NCI-H748 (cell line): ENCODE measurements at regions not wholly inside any gene's neighbourhood (a gene's known extent, or its start where the extent isn't known, plus 50 kb on each side); places are given as distances from the start of the nearest gene placed in this dataset.
"Not testable (repeated sequence)": the region's sequence is repeated elsewhere in the genome, so short reads cannot be mapped to it uniquely, and the experiment has no call there.

Experiments
- DNase-seq: peaks from one replicate; lab custom pipeline; 2025; ENCODE audit not compliant: unreplicated experiment; lab: John Stamatoyannopoulos, UW

DNA sequence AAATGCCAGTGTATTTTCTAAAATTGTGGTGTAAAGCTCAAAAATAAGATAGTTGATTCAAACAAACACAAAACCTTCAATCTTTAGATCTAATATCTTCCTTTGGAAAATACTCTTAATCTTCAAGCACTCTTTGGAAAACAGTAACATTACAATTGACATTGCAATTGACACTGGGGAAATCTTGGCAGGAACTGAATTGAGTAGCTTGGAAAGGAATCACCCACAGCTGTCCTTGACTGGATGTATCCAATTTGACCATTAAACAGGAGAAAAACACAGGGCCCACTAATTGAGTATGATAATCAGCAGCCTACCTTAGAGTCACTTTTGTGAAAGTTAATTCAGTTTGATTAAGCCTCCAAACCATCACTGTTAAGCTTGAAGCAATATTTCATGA, 776.7 kb downstream of the DTWD2 start:
- DNase-seq, result no peak

DNA sequence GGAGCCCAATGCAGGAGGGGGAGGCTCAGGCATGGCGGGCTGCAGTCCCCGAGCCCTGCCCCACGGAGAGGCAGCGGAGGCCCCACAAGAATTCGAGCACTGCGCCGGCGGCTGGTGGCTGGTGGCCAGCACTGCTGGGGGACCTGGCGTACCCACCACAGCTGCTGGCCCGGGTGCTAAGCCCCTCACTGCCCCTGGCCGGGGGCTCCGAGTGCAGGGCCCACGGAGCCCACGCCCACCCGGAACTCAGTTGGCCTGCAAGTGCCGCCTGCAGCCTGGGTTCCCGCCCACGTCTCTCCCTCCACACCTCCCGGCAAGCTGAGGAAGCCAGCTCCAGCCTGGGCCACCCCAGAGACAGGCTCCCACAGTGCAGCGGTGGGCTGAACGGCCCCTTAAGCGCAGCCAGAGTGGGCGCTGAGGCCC, 780.3 kb downstream of the DTWD2 start:
- no peak for DNase-seq

DNA sequence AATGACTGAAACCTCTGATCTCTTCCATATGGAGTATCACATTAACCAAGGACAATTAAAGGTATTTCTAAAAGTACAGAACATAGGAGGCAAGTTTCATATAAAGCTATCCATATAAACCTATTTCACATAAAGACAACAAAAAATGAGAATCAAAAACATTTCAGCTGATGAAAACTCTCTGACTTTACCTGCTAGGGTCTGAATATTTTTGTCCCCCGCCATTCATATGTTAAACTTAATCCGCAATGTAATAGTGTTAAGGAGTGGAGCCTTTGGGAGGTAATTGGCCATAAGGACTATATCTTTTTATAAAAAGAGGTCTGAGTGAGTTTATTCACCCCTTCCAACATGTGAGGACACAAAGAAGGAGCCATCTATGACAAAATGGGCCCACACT, 788.5 kb downstream of the DTWD2 start:
- DNase-seq, result no peak

DNA sequence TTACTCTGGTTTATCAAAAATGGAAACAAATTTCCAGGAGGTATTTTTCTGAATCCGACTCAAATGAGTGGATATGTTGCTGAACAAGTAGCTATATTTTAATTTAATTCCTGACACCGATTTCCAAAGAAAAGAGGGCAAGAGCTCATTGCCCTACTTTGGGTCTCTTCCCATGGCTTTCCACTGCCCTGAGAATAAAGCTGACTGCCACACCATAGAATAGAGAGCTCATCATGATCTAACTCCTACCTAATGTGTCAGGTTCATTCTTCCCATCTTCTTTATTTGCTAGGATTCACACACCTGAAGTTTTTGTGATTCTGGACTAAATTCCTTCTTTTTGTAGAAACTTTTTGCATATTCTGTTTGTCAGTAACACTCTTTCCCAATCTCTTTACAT, 792.1 kb downstream of the DTWD2 start:
- no peak for DNase-seq

DNA sequence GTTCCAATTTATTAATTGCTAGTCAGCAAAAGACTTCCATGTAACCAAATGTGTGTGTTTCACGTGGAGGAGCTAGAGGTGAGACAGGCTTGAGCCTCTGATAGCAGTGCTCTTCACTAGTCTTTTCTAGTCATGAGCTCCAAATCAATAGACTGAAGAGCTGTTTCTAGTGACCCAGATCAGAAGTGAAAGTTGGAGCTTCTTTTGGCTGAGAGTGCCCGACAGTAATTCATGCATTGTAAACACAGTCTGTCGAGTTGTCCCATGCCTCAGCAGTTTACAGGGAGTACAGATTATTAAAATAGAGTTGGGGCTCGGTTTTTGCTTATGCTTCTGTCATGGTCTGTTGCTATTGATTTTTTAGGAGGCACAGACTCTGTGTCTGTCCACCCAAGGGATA, 793.1 kb downstream of the DTWD2 start:
- DNase-seq, result no peak

DNA sequence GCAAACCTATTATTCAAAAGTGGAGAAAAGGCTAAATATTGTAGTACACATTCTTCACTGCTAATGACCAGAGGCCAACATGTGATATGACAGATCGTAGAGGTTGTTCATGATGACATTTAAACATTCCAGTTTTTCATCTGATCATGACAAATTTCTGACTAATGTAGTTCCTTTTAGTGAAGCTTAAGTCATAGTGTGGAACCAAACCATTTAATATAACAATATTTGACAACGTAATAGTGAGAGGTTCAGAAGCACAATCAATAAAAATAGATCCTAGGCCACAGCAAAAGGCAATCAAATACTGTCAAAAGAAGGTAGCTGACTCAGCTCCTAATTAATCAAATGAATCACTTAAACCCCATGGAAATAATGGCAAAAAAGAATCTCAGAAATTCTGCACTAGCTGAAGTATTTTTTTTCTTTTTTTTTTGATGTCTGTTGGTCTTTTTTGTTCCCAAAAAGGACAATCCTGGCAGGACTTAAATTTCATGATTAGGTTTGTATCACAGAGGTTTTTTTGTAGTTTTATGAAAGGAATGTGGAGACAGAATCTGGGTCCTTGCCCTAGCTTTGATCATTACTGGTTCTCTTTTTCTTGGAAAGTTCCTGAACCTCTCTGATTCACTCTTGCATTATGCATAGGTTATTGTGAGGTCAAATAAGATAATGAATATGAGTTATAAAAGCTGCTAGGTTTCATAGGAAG, 795.0 kb downstream of the DTWD2 start:
- DNase-seq, result no peak

DNA sequence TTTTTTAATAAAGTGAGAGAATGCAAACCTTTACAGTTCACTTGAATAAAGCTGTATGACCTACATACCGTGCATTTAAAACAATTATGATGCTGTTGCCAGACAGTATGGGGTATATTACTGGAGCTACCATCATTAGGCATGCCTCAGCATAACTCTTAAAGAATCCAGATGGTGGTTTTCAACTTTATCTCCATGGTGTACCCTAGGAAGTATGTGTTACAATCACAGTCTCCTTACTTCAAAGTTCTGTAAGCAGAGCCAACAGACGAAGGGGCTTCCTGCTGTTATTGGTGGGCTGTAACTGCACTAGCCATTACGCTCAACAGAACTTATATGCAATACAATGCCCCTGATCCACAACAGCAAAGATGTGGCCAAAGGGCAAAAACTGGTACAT, 803.3 kb downstream of the DTWD2 start:
- no peak for DNase-seq

DNA sequence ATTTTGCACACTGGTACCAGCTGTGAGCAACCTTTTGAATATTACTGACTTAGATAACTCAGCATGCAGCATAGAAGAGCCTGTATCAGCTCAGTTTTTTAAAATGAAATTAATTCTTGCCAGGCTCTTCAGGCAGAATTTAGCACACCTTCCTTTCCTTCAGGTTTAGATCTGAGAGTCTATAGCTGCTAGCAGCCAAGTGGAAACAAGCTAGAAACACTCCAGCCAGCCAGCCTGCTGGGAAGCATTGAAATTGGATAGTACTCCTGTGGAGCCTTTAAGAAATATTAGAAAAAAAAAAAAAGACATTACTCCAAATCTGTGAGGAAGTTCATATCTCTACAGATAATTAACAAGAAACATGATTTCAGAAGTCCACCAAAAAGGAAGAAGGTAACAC, 812.2 kb downstream of the DTWD2 start:
- no peak for DNase-seq

DNA sequence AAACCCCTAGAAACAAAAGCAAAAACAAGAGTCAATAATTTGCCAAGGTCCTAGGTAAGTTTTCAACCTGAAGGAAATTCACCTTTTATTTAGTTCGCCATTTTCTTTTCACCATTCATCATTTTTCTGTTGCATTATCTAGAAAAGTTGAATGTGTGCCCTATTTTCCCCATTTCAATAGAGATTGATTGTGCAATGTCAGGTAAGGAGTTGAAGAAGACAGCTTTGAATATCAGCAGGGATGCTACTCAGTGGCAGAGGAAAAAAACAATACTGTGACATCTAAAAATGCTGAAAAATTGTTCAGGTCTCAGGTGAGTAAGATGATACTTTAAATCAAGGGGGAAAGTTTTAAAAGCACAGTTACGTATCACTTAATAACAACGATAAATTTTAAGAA, 813.7 kb downstream of the DTWD2 start:
- DNase-seq, result no peak

DNA sequence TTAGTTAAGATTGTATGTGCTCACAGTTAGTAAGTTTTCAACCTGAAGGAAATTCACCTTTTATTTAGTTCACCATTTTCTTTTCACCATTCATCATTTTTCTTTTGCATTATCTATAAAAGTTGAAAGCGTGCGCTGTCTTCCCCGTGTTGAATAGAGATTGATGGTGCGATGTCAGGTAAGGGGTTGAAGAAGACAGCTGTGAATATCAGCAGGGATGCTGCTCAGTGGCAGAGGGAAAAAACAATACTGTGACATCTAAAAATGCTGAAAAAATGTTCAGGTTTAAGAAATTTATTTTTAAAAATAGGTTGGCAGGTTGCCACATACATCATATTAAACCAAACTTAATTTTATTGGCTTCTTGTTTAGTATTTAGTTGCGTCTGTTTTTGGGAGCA, 815.0 kb downstream of the DTWD2 start:
- no peak for DNase-seq

DNA sequence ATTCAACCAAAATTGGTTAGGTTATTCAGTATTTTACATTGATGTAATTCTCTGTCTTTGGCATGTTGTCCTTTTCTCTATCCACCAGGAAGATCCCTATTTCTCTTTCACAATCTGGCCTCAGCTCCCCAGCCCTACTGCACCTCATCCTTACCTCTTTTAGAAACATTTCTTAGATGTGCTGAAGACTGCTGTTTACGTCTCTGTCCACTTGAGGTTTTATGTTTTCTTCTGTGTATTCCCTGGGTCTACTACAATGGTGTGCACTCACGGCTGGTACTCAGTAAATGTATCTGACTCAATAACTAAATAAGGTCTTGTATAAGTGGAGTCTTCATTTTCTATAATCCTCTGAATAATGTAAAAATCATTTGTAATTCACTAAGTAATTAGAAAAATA, 822.7 kb downstream of the DTWD2 start:
- DNase-seq, result no peak

DNA sequence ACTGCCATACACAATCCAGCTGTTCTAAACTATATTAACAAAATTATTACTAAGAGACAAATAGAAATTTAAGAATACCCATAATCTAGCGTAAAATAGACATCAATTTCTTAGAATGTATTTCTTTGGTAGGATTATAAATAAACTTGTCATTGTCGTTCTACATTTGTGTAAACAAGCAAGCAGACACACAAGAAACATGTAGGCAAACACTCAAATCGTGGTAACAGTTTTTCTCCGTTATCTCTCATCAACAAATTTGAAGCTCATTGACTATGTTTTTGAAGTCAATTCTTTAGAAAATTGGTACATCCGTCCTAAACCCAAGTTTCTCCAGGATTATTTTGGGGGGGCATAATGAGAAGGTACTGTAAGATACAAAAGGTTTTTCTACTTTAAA, 832.2 kb downstream of the DTWD2 start:
- DNase-seq, result no peak

DNA sequence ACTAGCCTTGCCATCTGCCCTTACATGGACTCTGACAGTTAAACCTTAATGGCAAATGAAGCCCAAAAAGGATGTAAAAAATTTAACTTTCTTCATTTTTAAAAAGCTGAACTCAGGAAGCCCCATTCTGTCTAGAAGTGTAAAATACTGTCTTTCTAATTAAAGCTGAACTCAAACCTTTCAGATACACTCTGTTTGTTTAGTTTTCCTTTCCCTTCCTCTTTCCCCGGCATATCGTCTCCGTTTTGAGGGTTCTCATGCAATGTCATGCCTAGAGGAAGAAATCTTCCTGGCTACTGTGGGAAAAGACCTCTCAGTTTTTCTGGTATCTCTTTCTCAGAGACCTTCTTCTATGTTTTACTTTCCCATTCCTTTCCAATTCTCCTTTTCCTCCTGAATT, 841.5 kb downstream of the DTWD2 start:
- no peak for DNase-seq

DNA sequence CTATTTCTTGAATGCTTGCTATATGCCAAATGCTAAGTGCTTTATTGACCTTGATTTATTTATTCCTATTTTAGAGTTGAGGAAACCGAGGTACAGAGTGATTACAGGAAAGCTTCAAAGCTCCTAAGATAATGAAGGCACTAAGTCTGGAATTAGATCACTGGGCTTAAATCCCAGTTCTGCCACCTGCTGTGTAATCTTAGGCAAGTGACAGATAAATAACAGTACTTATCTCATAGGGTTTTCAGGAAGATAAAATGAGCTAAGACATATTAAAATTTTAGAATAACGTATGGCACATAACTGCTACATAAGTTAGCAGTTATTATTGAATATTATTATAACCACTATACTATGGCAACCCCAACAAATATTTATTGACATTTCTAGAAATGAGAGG, 843.8 kb downstream of the DTWD2 start:
- no peak for DNase-seq

DNA sequence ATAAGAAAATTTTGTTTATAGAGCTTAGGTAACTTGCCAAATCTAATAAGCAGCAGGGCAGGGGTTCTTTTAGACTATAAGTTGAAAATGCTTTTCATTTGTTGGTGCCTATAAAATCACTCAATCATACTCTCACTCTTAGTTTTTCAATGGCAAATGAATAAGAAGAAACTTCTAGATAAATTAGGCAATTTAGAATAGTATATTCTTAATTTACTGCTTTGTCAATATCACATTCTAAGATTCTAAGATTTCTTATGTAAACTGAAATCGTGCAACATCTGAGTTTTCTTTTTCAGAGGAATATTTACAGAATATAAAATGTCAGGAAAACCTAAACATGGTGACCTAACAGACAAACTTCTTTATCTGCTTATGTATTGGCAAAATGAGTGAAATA, 849.0 kb downstream of the DTWD2 start:
- DNase-seq, result no peak

DNA sequence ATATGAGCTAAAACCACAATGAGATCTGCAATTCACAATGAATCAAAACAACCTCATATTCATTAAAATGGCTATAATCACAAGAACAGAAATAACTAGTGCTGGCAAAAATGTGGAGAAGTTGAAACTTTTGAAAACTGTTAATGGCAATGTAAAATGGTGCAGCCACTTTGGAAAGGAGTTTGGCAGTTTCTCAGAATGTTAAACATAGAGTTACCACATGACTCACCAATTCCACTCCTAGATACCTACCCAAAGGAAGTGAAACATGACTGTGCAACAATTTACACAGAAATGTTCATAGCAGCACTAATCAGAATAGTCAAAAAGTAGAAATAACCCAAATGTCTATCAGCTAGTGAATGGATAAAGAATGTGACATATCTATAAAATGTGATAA, 862.2 kb downstream of the DTWD2 start:
- no peak for DNase-seq

DNA sequence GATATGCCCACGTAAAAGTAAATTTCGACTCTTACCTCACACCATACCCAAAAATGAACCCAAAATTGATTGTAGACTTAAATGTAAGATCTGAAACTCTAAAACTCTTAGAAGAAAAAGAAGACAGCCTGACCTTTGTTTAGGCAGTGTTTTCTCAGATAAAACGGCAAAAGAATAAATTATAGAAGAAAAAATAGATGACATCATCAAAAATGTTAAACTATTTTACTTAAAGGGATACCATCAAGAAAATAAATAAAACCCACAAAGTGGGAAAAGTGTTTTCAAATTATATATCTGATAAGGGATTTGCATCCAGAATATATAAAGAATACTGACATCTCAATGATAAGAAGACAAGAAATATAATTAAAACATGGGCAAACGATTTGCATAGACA, 862.7 kb downstream of the DTWD2 start:
- DNase-seq, result no peak

DNA sequence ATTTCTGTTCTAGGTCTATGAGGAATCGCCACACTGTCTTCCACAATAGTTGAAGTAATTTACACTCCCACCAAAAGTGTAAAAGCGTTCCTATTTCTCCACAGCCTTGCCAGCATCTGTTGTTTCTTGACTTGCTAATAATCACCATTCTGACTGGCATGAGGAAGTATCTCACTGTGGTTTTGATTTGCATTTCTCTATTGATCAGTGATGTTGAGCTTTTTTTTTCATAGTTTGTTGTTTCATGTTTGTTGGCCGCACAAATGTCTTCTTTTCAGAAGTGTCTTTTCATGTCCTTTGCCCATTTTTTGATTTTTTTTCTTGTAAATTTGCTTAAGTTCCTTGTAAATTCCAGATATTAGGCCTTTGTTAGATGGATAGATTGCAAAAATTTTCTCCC, 867.1 kb downstream of the DTWD2 start:
- DNase-seq, result no peak

DNA sequence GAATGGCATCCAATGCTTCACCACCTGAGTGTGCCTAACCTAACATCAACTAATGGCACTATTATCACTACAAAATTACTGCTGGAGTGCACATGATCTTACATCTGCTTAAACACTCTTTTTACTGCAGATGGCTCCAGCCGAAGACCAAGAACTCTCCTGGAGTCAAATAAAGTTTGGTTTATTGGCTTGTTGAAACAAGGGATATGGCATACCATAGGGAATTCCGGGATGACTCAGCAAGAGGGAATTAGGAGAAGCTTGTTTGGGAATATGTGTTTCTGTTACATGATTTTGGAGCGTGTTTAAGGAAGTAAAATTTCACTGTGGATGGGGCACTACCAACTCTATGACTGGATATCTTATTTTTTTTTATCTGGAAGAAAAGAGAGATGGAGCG, 872.6 kb downstream of the DTWD2 start:
- DNase-seq, result no peak

DNA sequence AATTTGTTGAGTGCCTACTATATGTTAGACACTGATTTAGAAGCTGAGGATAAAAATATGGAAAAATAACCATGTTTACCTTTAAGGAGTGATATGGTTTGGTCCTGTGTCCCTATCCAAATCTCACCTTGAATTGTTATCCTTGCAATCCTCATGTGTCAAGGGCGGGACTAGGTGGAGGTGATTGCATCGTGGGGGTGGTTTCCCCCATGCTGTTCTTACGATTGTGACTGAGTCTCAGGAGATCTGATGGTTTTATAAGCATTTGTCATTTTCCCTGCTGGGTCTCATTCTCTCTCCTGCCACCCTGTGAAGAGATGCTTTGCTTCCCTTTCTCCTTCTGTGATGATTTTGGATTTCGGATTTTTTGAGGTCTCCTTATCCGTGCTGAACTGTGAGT, 876.4 kb downstream of the DTWD2 start:
- no peak for DNase-seq

DNA sequence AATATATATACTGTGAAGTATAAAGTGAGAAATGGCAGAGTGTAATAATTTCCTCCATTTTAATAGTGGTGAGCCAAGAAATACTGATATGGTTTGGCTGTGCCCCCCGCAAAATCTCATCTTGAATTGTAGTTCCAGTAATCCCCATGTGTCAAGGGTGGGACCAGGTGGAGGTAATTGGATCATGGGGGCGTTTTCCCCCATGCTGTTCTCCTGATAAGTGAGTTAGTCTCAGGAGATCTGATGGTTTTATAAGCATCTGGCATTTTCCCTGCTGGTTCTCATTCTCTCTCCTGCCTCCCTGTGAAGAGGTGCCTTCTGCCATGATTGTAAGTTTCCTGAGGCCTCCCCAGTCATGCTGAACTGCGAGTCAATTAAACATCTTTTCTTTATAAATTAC, 881.1 kb downstream of the DTWD2 start:
- not testable (repeated sequence) for DNase-seq

DNA sequence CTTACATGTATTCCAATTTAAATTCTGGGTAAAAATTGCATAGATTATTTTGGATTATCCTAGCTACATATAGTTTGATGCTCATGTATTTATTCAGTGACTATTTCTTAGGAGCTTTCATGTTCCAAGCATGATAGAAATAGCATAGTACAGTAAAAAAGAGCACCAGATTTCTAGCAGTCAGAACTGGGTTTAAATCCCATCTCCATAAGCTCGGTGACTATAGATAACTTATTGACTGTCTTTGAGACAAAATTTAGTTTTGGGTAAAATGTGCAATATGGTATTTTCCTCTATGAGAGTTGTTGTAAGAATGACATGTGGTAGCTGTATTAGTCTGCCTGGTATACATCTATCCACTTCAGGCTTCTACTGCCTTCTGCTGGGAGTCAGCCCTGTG, 889.6 kb downstream of the DTWD2 start:
- no peak for DNase-seq

DNA sequence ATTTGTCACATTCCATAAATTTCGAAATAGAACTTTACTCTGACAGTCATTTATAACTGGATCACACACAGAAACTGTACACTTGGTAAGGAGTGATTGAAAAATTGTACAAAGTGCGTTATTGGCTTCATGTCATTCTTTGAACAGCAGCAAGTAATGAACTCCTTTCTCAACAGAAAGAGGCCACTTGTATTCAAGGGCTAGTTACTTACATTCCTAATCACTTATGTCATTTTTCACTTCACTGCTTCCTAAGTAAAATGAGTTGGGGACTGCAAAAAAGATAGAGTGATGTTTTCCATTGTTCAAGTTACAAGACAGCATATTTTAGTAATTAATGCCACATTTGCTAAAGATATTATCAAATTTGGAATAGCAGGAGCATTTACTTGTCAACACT, 893.2 kb downstream of the DTWD2 start:
- no peak for DNase-seq

DNA sequence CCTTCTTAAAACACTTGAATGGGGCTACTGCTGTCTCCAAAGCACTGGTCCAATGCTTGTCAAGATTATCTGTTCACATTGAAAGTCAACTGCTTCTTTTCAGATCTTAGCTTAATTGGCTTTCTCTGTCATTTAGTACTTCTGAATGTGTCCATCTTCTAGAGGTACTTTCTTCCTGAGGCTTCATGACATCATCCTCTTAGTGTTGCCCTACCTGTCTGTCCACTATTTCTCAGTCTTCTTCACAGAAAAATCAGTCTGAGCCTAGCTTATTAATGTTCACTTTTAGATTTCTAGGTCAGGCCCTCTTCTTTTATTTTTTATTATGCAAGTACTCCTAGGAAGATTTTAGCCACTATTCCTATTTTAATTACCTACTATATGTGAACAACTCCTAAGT, 899.9 kb downstream of the DTWD2 start:
- no peak for DNase-seq
